ENCODE measurements at regions not wholly inside any gene's neighbourhood (a gene's known extent, or its start where the extent isn't known, plus 50 kb on each side); places are given as distances from the start of the nearest gene placed in this dataset.

- Histone ChIP-seq H2AFZ (ENCODE audit: low read depth, low read length, severe bottlenecking) (no peak overlapping the region), H3K9ac (ENCODE audit: low read length) (no peak overlapping the region), H3K79me2 (ENCODE audit: insufficient read depth, low read length) (no peaks in the 10 kb centered on the region), H3K4me3 (ENCODE audit: insufficient read depth, low read length, poor library complexity, severe bottlenecking) (no peak overlapping the region), H3K9me3 (ENCODE audit: insufficient read depth, low read length) (peaks cover 9% of the 10 kb centered on the region; the same call in 1 of the 2 replicates), H4K20me1 (ENCODE audit: low read depth, low read length) (no peaks in the 10 kb centered on the region), H3K27ac (ENCODE audit: low read depth, low read length) (no peak overlapping the region), H3F3A (ENCODE audit: insufficient read depth) (no peaks in the 10 kb centered on the region), H3K36me3 (ENCODE audit: low read length) (peaks cover 2% of the 10 kb centered on the region; the same call in 1 of the 2 replicates), H3K27me3 (ENCODE audit: low read length) (no peaks in the 10 kb centered on the region), H3K4me2 (ENCODE audit: low read depth, low read length, poor library complexity, severe bottlenecking) (no peak overlapping the region), H3K9me2 (replicated peaks; ENCODE audit: insufficient read depth, low read length) (no peaks in the 10 kb centered on the region)
- no peak for TF ChIP-seq EZH2phosphoT487 (conservative IDR thresholded peaks at IDR 0.05; ENCODE audit: low read length)
- no peak for TF ChIP-seq CTCF (IDR thresholded peaks at IDR 0.05; ENCODE audit: insufficient read depth, low read length, poor library complexity, severe bottlenecking)
These were observed 52.1 kb upstream of the PITX1 start for GRCh38 chr5:135085936-135086725.

GRCh38 chr5:135085133-135085935 is 51.3 kb upstream of the PITX1 start:
- no peak overlapping the region for H3K9ac ChIP-seq (ENCODE audit: low read length)
- peaks cover 5% of the 10 kb centered on the region; the same call in 1 of the 2 replicates for H3K36me3 ChIP-seq (ENCODE audit: low read length)
- H4K20me1 ChIP-seq (ENCODE audit: low read depth, low read length): no peaks in the 10 kb centered on the region
- H3F3A ChIP-seq (ENCODE audit: insufficient read depth): no peaks in the 10 kb centered on the region
- H3K9me3 ChIP-seq (ENCODE audit: insufficient read depth, low read length): peaks cover 15% of the 10 kb centered on the region; the same call in 1 of the 2 replicates
- H3K9me2 ChIP-seq (replicated peaks; ENCODE audit: insufficient read depth, low read length): no peaks in the 10 kb centered on the region
- H3K4me2 ChIP-seq (ENCODE audit: low read depth, low read length, poor library complexity, severe bottlenecking): no peak overlapping the region
- H2AFZ ChIP-seq (ENCODE audit: low read depth, low read length, severe bottlenecking): no peak overlapping the region
- H3K27ac ChIP-seq (ENCODE audit: low read depth, low read length): no peak overlapping the region
- no peak for TF ChIP-seq EZH2phosphoT487 (conservative IDR thresholded peaks at IDR 0.05; ENCODE audit: low read length)
- no peaks in the 10 kb centered on the region for H3K27me3 ChIP-seq (ENCODE audit: low read length)
- no peak overlapping the region for H3K4me3 ChIP-seq (ENCODE audit: insufficient read depth, low read length, poor library complexity, severe bottlenecking)
- no peaks in the 10 kb centered on the region for H3K79me2 ChIP-seq (ENCODE audit: insufficient read depth, low read length)

Data from SU-DHL-6 (cell line).